BE2C (cell line): ENCODE measurements at regions not wholly inside any gene's neighbourhood (a gene's known extent, or its start where the extent isn't known, plus 50 kb on each side); places are given as distances from the start of the nearest gene placed in this dataset.

ENCODE experiments used
- DNase-seq: peaks from one replicate; pipeline ENCODE4 v3.0.0-alpha.2; 2020
- H3K27me3 ChIP-seq: fragments of 250-450 bp; sonication (Bioruptor Pico); 2 replicates; pipeline ENCODE4 v1.5.1; 2020; ENCODE audit warnings: mild to moderate bottlenecking
- H3K36me3 ChIP-seq: fragments of 250-450 bp; sonication (Bioruptor Pico); 2 replicates; pipeline ENCODE4 v1.5.1; 2020; ENCODE audit warnings: mild to moderate bottlenecking
- H3K4me1 ChIP-seq: fragments of 250-450 bp; sonication (Bioruptor Pico); 2 replicates; pipeline ENCODE4 v1.5.1; 2020
- H3K4me3 ChIP-seq: 2 replicates; pipeline ENCODE4 v1.5.1; 2011; ENCODE audit warnings: low read depth, low read length
- H3K9me3 ChIP-seq: fragments of 250-450 bp; sonication (Bioruptor Pico); 2 replicates; pipeline ENCODE4 v1.5.1; 2020
- TF ChIP-seq, protein P1 (sequence below): IDR thresholded peaks from 2 replicates; pipeline ENCODE4 v1.5.1; 2012; ENCODE audit warnings: mild to moderate bottlenecking, low read depth, low read length

DNA sequence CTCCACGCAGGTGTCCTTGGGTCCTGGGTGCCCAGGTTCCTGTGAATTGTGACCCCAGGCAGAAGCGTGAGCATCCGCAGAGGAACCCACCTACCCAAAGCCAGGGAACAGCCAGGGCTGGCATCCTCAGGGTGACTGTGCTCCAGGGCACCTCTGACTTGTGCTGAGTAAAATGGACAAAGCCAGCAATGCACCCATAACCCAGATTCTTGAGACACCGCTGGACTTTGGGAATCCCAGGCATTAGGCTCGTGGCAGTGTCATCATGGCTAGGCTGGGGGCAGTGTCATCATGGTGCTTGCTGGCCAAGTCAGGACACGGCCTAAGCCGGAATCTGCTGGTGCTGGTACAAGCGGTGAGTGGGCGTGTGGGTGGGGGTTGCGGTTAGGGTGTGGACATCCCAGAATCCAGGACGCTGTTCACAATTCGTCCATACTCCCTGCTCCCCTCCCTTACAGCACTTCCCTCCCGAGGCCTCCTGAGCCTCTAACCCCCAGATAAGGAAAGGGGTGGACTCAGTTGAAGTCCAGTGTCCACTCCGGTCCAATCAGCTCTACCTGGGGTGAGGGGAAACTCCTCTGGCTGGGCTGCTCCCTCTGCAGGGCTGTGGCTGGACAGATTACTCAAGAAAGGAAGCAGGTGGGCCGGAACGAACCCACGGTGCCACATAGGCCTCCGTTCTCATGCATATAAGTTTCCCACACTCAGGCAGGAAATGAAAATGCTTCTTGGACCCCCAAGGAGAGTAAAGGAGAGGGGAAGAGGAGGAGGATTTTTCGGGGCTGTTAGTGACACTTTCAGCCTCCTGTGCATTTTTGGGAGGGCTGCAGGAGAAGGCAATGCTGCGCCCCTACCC is 138.9 kb downstream of the SEC14L1 start:
- Histone ChIP-seq H3K4me3 (no peak overlapping the region), H3K9me3 (no peaks in the 10 kb centered on the region), H3K4me1 (peaks cover 6% of the 10 kb centered on the region), H3K36me3 (no peaks in the 10 kb centered on the region), H3K27me3 (no peaks in the 10 kb centered on the region)
- no peak for DNase-seq
- TF ChIP-seq, protein P1, sequence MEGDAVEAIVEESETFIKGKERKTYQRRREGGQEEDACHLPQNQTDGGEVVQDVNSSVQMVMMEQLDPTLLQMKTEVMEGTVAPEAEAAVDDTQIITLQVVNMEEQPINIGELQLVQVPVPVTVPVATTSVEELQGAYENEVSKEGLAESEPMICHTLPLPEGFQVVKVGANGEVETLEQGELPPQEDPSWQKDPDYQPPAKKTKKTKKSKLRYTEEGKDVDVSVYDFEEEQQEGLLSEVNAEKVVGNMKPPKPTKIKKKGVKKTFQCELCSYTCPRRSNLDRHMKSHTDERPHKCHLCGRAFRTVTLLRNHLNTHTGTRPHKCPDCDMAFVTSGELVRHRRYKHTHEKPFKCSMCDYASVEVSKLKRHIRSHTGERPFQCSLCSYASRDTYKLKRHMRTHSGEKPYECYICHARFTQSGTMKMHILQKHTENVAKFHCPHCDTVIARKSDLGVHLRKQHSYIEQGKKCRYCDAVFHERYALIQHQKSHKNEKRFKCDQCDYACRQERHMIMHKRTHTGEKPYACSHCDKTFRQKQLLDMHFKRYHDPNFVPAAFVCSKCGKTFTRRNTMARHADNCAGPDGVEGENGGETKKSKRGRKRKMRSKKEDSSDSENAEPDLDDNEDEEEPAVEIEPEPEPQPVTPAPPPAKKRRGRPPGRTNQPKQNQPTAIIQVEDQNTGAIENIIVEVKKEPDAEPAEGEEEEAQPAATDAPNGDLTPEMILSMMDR = no peak

DNA sequence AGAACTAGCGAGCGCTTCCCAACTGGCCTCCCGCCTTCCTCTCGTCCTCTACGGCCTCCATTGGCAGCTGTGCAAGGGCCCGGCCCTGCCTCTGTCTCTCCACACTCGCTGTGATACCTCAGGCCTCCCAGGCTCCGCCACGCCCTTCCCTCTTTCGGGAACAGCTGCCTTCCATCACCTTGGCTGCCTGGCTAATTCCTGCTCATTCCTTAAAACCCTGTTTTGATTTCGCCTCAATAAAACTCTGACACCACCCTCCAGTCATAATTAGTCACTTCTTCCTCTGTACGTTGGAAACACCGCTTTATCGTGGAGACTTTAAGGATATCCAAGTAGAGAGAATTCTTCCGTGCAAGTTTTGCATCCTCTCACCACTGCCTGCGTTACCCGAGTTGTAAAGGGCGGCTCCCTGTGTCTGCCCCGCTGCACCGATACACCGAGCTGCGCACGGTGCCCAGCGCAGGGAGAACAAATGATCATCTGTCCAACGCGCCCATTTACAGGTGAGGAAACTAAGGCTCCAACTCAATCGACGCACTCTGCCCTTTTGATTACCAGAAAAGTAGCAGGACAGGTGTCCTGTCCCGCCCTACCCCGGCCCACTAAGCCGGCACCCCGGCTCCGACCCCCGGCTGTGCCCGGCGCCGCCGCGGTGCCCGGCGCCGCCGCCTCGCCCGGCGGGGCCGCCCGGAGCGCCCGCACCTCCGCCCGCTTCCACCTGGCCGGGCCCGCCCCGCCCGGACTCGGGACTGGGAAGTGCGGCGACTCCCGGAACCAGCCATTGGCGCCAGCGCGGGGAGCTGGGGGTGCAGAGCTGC is 139.7 kb downstream of the SEC14L1 start:
- TF ChIP-seq, protein P1 = no peak
- Histone ChIP-seq H3K27me3 (no peaks in the 10 kb centered on the region), H3K4me1 (peaks cover 7% of the 10 kb centered on the region), H3K36me3 (no peaks in the 10 kb centered on the region), H3K9me3 (no peaks in the 10 kb centered on the region), H3K4me3 (peak overlapping the region; percentile 33; the same call in 1 of the 2 replicates)
- no peak for DNase-seq

DNA sequence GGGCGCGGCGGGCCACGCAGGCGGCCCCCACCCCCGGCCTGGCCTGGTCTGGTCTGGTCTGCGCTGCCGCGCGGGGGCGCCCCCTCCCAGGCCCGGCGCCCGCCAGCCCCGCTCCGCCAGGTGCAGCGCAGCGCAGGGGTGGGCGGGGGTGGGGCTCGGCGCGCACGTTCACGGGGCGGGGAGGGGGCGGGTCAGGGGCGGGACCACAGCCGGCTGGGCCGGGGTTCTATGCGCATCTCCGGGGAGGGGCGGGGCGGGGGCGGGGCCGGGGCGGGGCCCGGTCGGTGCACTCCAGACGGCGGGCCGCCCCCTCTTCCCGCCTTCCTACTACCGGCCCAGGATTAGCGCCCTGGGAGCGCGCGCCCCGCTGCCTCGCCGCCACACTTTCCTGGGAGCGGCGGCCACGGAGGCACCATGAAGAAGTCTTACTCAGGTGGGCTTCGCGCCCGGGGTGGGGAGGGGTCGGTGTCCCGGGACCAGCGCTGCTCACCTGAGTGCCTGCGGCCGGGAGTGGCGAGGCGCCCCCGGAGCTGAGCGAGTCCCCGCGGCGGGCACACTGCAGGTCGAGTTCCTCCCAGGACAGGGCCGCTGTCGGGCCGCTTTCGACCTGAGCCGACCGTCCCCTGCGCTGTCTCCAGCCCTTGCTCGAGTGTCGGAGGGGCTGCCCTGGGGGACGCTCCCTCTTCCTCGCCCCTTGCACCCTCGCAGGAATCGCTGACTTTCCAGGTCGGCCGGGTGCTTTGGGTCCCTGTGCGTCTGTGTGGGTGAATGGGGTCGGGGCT is 140.5 kb downstream of the SEC14L1 start:
- TF ChIP-seq, protein P1 = no peak
- Histone ChIP-seq H3K9me3 (no peaks in the 10 kb centered on the region), H3K4me3 (peak overlapping the region; percentile 66), H3K36me3 (no peaks in the 10 kb centered on the region), H3K27me3 (no peaks in the 10 kb centered on the region), H3K4me1 (peaks cover 15% of the 10 kb centered on the region)
- peak; percentile 75 for DNase-seq

DNA sequence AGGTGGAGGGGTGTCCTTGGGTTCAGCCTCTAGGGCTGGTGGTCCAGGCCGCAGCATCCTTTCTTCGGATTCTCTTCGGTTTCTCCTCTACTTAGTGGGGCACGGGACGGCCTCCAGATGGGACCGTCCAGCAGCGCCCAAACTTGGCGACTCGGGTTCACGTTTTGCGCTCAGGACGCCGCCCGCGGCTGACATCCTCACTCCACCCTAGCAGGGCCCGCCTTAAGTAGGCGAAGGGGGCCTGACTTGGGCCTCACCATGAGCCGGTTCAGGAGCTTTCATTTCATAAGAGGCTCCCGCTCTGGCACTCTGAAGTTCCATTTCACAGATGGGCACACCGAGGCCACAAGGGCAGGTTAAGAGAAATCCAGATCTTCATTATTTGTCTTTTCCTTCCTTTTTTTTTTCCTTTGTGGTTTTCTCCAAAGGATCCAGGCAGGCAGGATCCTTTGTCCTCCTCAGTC is 141.2 kb downstream of the SEC14L1 start:
- TF ChIP-seq, protein P1 = no peak
- DNase-seq = no peak
- Histone ChIP-seq H3K9me3 (no peaks in the 10 kb centered on the region), H3K4me1 (peaks cover 21% of the 10 kb centered on the region), H3K4me3 (peak overlapping the region; percentile 66), H3K27me3 (no peaks in the 10 kb centered on the region), H3K36me3 (no peaks in the 10 kb centered on the region)

DNA sequence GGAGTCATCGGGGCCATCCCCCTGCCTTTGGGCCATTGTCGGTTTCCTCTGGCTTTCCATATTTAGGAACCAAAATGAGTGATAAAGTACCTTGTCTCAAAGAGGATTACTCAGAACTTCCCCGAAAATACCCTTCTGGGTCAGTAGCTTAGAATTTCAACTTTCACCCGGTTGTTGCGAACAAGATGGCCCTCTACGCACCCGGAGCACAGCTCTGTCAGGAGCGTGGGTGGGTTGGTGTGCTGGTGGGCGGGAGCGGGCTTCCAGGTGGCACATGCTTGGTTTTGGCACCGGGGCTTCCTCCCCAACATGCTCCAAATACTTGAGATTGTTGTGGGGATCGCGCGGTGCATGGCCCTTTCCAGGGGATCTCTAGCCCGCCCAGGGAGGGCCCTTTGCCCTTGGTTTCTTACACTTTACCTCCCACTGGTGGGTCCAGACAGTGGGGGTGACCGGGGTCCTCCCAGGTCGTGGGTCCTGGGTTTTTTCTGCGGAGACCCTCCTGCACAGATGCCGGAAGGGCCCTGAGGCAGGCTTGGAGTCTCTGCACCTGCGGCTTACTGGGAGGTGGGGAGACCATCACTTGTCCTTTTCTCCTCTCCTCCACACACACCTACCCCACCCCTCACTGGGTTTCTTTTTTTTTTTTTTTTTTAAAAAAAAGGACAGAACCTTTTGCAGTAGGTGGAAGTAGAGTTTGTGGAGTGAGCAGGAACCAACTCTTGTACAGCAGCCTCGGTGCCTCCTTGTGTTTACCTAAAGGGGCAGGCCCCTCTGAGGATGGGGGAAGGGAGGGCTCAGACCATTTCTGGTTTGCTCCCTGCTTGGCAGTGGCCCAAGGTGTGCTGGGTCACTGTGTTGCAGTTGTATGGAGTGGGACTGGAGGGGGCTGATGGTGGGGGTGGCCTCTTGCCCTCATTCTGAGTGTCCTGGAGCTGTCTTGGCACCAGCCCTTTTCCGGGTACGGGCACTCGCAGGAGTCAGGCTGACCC is 142.1 kb downstream of the SEC14L1 start:
- no peaks in the 10 kb centered on the region for H3K27me3 ChIP-seq
- H3K36me3 ChIP-seq = no peaks in the 10 kb centered on the region
- TF ChIP-seq, protein P1 = no peak
- DNase-seq = peak; percentile 54
- peaks cover 30% of the 10 kb centered on the region for H3K4me1 ChIP-seq
- no peak overlapping the region for H3K4me3 ChIP-seq
- H3K9me3 ChIP-seq = no peaks in the 10 kb centered on the region
